Stimulated activated CD4-positive, alpha-beta T cell treated with anti-CD3 and anti-CD28 coated beads, Interleukin-1b, Interleukin-23, amount 100 ng/mL, for 1 hour (primary cell): ENCODE measurements at regions not wholly inside any gene's neighbourhood (a gene's known extent, or its start where the extent isn't known, plus 50 kb on each side); places are given as distances from the start of the nearest gene placed in this dataset.
"Not testable (repeated sequence)": the region's sequence is repeated elsewhere in the genome, so short reads cannot be mapped to it uniquely, and the experiment has no call there.

Experiments used
- DNase-seq, 2 donors: peaks; one replicate each; pipeline ENCODE4 v3.0.0-alpha.2; 2020; ENCODE audit warnings: low read depth in 2 of 2

DNA sequence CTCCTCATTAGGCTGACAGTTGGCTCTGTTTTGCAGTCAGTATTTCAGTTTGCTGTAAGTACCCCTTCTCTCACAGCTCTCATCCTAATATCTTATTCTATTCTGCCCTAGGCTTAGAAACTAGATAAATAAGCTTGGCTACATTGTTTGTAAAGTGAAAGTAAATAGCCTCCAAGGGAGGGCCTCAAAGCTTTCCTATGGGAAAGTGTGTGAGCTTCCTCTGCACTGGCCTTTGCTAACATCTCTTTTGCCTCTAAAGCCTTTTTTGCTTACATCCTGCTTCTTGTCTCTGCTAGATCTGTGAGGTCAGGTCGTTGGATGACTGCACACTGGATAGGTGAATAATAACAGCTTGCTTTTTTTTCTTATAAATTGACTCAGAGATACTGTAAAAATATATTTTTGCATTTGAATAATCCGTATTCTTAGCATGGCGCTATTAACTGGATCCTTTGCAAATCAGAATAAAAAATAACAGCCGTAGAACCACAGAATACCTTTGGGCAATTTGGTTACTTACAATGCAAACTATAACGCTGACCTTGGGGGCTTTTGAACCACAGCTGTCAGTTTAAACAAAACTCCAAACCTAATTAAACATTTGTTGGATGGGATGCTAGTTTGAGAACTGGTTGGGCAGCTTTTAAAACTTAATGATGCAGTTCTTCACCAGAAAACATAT lies 55.1 kb downstream of the TTC6 start:
- DNase-seq, result no peak

DNA sequence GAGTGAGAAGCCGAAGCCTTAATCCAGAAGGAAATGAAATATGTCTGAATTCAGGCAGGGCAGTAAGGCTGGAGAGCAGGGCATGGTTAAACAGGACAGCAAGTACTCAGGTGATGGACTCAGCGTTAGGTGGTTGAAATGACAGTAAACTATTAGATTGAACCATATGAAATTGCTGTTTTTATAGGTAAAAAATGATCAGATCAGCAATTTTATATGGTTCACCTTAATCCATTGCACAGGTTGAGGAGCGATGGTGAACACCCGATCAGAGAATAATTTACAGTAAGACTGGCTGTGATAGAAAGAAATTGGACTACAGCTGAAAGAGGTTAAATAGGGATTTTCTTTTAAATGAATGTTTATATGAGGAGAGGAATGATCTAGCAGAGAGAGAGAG lies 56.6 kb downstream of the TTC6 start:
- DNase-seq, result no peak

DNA sequence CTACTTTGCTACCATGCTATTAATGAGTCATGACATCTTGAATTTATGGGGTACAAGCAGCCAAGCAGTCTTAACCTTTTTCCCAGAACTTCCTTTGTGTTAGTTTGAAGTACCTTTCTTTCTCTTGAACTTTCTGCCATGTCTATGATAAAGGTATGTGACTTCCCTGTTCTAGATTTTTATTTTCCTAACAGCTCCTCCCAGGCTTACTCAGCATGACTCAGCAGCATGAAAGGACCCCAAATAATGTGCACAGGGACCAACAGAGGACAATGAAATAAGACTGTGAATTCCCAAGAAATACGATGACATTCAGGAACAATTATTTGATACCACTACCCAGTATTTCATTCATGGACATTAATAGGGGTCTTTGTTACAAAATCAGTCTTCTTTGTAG lies 60.0 kb downstream of the TTC6 start:
- DNase-seq, result no peak

GRCh38 chr14:37658156-37658555 lies 62.7 kb downstream of the TTC6 start:
- DNase-seq, result no peak

GRCh38 chr14:37663498-37663897 lies 68.1 kb downstream of the TTC6 start:
- no peak for DNase-seq

GRCh38 chr14:37665479-37665878 lies 70.0 kb downstream of the TTC6 start:
- no peak for DNase-seq

GRCh38 chr14:37665951-37666350 lies 70.5 kb downstream of the TTC6 start:
- no peak for DNase-seq

DNA sequence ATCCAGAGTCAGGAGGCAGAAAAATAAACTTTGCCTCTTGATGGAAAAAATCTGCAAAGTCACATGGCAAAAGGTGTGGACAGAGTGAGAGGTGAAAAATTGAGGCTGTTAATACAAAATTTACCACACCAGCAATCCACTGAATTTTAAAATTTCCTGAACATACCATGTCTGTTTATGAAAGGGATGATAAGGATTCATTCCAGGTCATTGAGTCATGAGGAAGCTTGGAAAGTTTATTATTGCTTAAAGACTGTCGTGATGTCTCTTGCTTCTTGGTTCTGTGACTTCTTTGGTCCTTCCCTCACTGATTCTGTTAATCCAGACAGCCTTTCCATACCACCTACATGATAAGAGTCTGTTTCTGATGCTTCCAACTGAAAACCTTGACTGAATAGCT lies 73.2 kb downstream of the TTC6 start:
- no peak for DNase-seq

- DNase-seq, result no peak
These were observed 73.8 kb downstream of the TTC6 start for GRCh38 chr14:37669242-37669641.

DNA sequence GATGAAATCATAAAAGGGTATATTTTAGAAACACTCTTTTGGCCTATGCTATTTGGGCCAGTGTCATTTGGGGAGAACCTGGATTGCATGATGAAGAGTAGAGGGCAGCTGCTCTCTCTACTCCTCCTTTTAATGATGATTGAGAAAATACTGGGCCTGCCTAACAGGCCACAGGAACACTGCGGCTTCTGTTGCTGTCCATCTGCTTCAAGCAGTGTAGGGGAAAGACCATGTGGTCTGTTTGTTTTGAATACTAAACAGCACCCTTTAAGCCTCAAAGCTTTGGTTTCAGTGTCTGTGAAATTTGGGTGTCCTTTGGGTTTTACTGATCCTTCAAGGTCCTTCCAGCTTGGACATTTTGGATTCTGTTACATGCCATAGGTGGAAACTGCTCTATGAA lies 78.0 kb downstream of the TTC6 start:
- no peak for DNase-seq

- no peak for DNase-seq
These were observed 83.5 kb downstream of the TTC6 start for GRCh38 chr14:37678916-37679315.

DNA sequence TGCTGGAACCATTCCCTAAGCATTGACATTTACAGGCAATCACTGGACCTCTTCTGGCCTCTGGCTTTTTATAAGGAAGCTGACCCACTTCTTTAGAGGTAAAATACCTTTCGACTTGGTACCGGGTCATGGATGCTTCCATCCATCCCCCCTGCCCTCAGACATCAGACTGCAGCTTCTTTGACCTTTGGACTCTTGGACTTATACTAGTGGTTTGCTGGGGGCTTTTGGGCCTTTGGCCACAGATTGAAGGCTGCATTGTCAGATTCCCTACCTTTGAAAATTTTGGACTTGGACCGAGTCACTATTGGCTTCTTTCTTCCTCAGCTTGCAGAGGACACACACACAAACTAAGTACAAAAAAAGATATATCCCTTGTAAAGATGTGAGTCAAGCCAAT lies 86.1 kb downstream of the TTC6 start:
- DNase-seq, result no peak

GRCh38 chr14:37692680-37693079 lies 97.3 kb downstream of the TTC6 start:
- not testable (repeated sequence) for DNase-seq

DNA sequence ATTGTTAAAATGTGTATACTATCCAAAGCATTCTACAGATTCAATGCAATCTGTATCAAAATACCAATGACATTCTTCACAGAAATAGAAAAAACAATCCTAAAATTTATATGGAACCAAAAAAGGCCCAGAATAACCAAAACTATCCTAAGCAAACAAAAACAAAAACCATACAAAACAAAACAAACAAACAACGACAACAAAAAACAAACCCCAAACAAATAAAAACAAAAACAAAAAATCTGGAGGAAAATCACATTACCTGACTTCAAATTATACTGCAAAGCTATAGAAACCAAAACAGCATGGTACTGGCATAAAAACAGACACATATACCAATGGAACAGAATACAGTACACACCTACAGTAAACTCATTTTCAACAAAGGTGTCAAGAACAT lies 98.0 kb downstream of the TTC6 start:
- DNase-seq, result not testable (repeated sequence)

DNA sequence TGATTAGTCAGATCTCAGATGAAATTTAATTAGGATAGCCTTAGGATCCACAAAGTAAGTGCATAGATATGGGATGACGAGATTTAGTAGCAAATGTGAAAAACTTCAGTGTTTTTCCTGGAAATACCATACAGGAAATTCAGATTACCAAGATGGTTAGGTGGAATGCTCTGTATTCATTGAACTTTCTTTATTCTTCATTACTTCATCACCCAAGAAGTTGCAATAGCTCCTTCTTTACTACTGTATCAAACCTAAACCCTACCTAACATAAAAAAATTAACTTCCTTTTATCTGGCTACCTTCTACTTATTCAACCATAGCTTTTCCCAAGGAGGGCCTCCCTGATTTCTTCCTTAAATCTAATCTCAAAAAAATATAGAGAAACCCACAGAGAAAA lies 100.4 kb downstream of the TTC6 start:
- DNase-seq, result no peak

- no peak for DNase-seq
These were observed 102.2 kb downstream of the TTC6 start for GRCh38 chr14:37697489-37698121.

- DNase-seq, result no peak
These were observed 103.7 kb downstream of the TTC6 start for GRCh38 chr14:37698840-37699777.

GRCh38 chr14:37707716-37708115 lies 112.3 kb downstream of the TTC6 start:
- no peak for DNase-seq

DNA sequence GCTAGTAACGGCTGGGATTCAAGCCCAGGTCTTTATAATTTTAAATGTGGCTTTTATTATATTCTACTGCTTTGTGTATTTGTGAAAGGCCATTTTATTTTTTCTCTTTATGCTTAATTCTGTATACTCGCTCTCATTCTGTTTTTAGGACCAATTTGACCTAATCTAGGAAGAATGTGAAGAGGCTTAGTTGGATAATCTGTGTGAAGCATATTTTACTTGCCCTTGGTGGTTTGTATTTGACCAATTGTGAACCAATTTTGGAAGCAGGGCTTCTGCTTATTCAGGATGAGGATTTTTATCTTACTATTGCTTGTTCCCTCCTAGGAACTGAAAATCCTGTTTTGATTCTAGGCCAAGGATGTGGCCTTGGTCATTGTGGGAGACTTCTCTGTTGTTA lies 113.1 kb downstream of the TTC6 start:
- DNase-seq, result no peak

DNA sequence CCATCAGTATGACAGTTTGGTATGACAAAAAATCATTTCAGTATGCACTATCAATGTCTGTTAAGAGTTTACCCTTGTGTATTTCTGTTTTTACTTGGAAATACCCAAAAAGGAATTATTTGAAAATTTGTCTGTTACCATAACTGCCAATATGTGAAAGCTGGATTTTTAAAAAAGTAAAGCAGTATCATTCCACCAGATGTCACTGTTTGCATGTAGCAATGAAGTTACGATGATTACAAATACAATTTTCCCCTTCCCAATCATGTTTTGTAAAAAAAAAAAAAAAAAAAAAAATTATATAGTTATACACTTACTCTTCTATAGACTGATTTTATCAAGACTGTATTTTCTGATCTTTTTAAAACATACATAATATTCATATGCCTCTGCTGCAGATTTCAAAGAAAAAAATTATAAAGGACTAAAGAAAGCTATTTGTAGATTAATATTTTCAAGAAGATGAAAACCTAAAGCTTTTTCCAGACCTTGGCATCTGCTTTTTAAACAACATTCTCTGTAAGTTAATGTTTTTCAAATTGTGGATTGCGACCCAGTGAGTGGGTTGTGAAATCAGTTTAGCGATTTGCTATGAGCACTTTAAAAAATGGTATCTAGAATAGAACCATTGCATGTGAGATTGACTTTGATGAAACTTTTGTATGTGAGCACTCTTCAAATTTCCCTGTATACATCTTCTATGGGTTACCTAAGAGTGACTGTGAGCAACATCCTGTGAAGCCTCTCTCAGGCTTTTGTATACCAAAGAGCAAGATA lies 114.2 kb downstream of the TTC6 start:
- DNase-seq, result no peak

- DNase-seq, result no peak
These were observed 116.0 kb downstream of the TTC6 start for GRCh38 chr14:37711356-37711830.
